ENCODE measurements at regions not wholly inside any gene's neighbourhood (a gene's known extent, or its start where the extent isn't known, plus 50 kb on each side); places are given as distances from the start of the nearest gene placed in this dataset.
A peak's percentile ranks its signal among the peaks of the same experiment; 100 is the strongest.

DNA sequence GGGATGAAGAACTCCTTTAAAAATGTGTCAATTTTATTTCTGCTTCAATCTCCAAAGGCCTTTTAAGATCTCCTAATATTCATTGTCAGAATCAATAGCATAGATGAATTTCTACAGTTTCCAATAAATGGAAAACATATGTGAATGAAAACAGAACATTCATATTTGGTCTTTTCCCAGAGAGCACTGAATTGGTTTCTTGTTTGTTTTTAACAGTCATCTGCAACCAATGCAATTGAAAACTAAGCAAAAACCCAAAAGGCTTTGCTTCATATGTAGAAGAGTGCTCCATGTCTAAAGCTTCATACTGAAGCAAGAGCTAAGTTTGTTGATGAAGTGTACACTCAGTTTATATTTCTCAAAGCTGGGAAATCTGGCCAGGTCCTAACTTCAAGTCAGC lies 426.5 kb upstream of the CDIN1 start:
- Histone ChIP-seq H3K27me3 (ENCODE audit: control insufficient read depth in 1 of 2, insufficient read depth in 2 of 2, low read length in 2 of 2) (no peaks in the 10 kb centered on the region), H3K9me3 (ENCODE audit: low read length) (0 out of 2 replicates have a peak, but pooled peaks cover 9% of the 10 kb centered on the region), H3K9ac (ENCODE audit: insufficient read depth, low read depth, low read length) (no peak overlapping the region), H3K4me3 (replicated peaks in 1 of 3; ENCODE audit: insufficient read depth in 1 of 3, low read depth in 2 of 3, low read length in 3 of 3) (no peak overlapping the region), H4K20me1 (ENCODE audit: insufficient read depth, low read length) (no peaks in the 10 kb centered on the region), H3K27ac (ENCODE audit: extremely low read length, insufficient read depth, low read length) (no peak overlapping the region), H3K79me2 (ENCODE audit: insufficient read depth, low read length) (no peaks in the 10 kb centered on the region), H2AFZ (ENCODE audit: low read length) (no peak overlapping the region), H3K4me1 (ENCODE audit: insufficient read depth, low read length) (no peaks in the 10 kb centered on the region), H3K36me3 (replicated peaks in 1 of 2; ENCODE audit: control insufficient read depth in 1 of 2, insufficient read depth in 2 of 2, low read length in 2 of 2) (no peaks in the 10 kb centered on the region), H3K4me2 (ENCODE audit: low read depth, low read length) (no peak overlapping the region)
- in situ Hi-C loops (cut with HindIII; ENCODE audit: extremely low pct_ligation_motif_present, low pct_unique_long_range_greater_than_20kb) = no loop called here
- TF ChIP-seq, protein P1, sequence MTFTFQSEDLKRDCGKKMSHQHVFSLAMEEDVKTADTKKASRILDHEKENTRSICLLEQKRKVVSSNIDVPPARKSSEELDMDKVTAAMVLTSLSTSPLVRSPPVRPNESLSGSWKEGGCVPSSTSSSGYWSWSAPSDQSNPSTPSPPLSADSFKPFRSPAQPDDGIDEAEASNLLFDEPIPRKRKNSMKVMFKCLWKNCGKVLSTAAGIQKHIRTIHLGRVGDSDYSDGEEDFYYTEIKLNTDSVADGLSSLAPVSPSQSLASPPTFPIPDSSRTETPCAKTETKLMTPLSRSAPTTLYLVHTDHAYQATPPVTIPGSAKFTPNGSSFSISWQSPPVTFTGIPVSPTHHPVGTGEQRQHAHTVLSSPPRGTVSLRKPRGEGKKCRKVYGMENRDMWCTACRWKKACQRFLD (CRISPR knock-in tag; IDR thresholded peaks at IDR 0.05; ENCODE audit: borderline replicate concordance) = no peak
- no peak for TF ChIP-seq GTF3A (CRISPR knock-in tag; conservative IDR thresholded peaks at IDR 0.05)
- ATAC-seq = no peak
- DNase-seq (ENCODE audit: low spot score) = no peak
- CTCF ChIA-PET (ENCODE audit: low intra/inter-chr PET ratio, low total read pairs) = no interaction called here
- intact Hi-C loops (cut with micrococcal nuclease; ENCODE audit: unreplicated experiment) = no loop called here
- no TSS peak for BruUV-seq (replicated peaks)
- no peak for FAIRE-seq
- POLR2A ChIA-PET = no interaction called here

DNA sequence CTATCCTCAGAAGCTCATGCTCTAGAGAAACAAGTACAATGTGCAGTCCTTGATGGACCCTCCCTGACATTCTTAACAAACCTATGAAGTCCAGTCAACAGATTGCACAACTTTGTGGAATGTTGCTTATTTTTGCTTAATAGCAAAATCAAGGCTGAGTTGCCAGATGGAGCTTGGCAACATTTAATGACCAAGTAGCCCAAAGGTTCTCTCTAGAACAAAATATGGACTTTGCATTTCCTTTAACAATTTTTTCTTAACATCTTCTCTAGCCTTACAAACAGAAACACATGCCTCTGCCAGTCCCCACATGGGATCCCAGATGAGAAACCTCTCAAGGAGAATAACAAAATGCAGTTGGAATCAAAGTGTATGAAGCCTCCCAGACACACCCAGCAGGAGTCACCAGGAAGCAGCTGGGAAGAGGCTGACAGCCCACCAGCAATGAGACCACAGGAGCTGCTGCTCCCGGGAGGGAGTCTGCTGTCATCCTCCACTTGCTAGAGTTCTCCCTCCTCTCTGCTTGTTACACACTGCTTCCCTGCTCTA lies 422.5 kb upstream of the CDIN1 start:
- no peaks in the 10 kb centered on the region for H3K36me3 ChIP-seq (replicated peaks in 1 of 2; ENCODE audit: control insufficient read depth in 1 of 2, insufficient read depth in 2 of 2, low read length in 2 of 2)
- CTCF ChIA-PET (ENCODE audit: low intra/inter-chr PET ratio, low total read pairs) = no interaction called here
- no TSS peak for BruUV-seq (replicated peaks)
- no CpG with 5 or more reads among the region's 1 CpG for WGBS (ENCODE audit: low lambda C conversion rate)
- H3K4me3 ChIP-seq (replicated peaks in 1 of 3; ENCODE audit: insufficient read depth in 1 of 3, low read depth in 2 of 3, low read length in 3 of 3) = no peak overlapping the region
- POLR2A ChIA-PET = no interaction called here
- H3K27ac ChIP-seq (ENCODE audit: extremely low read length, insufficient read depth, low read length) = no peak overlapping the region
- peak; percentile 23 for DNase-seq (ENCODE audit: low spot score)
- intact Hi-C loops (cut with micrococcal nuclease; ENCODE audit: unreplicated experiment) (no loop called here), in situ Hi-C loops (cut with HindIII; ENCODE audit: extremely low pct_ligation_motif_present, low pct_unique_long_range_greater_than_20kb) (no loop called here)
- no peaks in the 10 kb centered on the region for H3K9me3 ChIP-seq (ENCODE audit: low read length)
- no peak overlapping the region for H3K9ac ChIP-seq (ENCODE audit: insufficient read depth, low read depth, low read length)
- peak; percentile 51; the same call in 2 of the 3 replicates for ATAC-seq
- no peak overlapping the region for H2AFZ ChIP-seq (ENCODE audit: low read length)
- no peaks in the 10 kb centered on the region for H3K79me2 ChIP-seq (ENCODE audit: insufficient read depth, low read length)
- no peaks in the 10 kb centered on the region for H3K4me1 ChIP-seq (ENCODE audit: insufficient read depth, low read length)
- H4K20me1 ChIP-seq (ENCODE audit: insufficient read depth, low read length) = no peaks in the 10 kb centered on the region
- TF ChIP-seq, protein P2, sequence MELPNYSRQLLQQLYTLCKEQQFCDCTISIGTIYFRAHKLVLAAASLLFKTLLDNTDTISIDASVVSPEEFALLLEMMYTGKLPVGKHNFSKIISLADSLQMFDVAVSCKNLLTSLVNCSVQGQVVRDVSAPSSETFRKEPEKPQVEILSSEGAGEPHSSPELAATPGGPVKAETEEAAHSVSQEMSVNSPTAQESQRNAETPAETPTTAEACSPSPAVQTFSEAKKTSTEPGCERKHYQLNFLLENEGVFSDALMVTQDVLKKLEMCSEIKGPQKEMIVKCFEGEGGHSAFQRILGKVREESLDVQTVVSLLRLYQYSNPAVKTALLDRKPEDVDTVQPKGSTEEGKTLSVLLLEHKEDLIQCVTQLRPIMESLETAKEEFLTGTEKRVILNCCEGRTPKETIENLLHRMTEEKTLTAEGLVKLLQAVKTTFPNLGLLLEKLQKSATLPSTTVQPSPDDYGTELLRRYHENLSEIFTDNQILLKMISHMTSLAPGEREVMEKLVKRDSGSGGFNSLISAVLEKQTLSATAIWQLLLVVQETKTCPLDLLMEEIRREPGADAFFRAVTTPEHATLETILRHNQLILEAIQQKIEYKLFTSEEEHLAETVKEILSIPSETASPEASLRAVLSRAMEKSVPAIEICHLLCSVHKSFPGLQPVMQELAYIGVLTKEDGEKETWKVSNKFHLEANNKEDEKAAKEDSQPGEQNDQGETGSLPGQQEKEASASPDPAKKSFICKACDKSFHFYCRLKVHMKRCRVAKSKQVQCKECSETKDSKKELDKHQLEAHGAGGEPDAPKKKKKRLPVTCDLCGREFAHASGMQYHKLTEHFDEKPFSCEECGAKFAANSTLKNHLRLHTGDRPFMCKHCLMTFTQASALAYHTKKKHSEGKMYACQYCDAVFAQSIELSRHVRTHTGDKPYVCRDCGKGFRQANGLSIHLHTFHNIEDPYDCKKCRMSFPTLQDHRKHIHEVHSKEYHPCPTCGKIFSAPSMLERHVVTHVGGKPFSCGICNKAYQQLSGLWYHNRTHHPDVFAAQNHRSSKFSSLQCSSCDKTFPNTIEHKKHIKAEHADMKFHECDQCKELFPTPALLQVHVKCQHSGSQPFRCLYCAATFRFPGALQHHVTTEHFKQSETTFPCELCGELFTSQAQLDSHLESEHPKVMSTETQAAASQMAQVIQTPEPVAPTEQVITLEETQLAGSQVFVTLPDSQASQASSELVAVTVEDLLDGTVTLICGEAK (IDR thresholded peaks at IDR 0.05) = no peak
- TF ChIP-seq, protein P2 (CRISPR knock-in tag; IDR thresholded peaks at IDR 0.05) = no peak
- TF ChIP-seq MED13 (CRISPR knock-in tag; IDR thresholded peaks at IDR 0.05) = no peak
- peak; percentile 87 for TF ChIP-seq CEBPB (IDR thresholded peaks at IDR 0.05; ENCODE audit: borderline replicate concordance, low read depth, low read length)
- TF ChIP-seq ZNF883 (CRISPR knock-in tag; IDR thresholded peaks at IDR 0.05; ENCODE audit: not compliant biosample characterization) = no peak
- peak; percentile 38; the same call in 1 of the 2 replicates for TF ChIP-seq CEBPG (CRISPR knock-in tag; IDR thresholded peaks at IDR 0.05)
- TF ChIP-seq MAFK (conservative IDR thresholded peaks at IDR 0.05 in 1 of 2, IDR thresholded peaks at IDR 0.05 in 1 of 2; ENCODE audit: low read length in 2 of 2) = 0 out of 4 replicates have a peak, but pooled peaks of 1 of the 2 experiments have one; percentile 15
- H3K27me3 ChIP-seq (ENCODE audit: control insufficient read depth in 1 of 2, insufficient read depth in 2 of 2, low read length in 2 of 2) = no peaks in the 10 kb centered on the region
- no peak overlapping the region for H3K4me2 ChIP-seq (ENCODE audit: low read depth, low read length)
- FAIRE-seq = no peak

All from HepG2 (cell line).